RWPE1 (cell line): ENCODE measurements at regions not wholly inside any gene's neighbourhood (a gene's known extent, or its start where the extent isn't known, plus 50 kb on each side); places are given as distances from the start of the nearest gene placed in this dataset.

ENCODE experiments used
- CTCF ChIA-PET: fragments of 350-600 bp; sonication (Branson Sonifier 250); formaldehyde crosslinking; extraction: SDS; loops from one replicate; lab custom pipeline; 2021; lab: Yijun Ruan, JAX
- POLR2A ChIA-PET: fragments of 400-600 bp; formaldehyde crosslinking; extraction: SDS; loops from one replicate; lab custom pipeline; 2020; ENCODE audit warnings: antibody characterized with exemption; ENCODE audit not compliant: low non-redundant PET; lab: Yijun Ruan, JAX
- DNase-seq: peaks from one replicate; pipeline ENCODE4 v3.0.0; 2012; ENCODE audit warnings: low spot score
- H3K27ac ChIP-seq: fragments of 450-650 bp; 2 replicates; pipeline ENCODE4 v1.5.1; 2017
- CTCF ChIP-seq: fragments of 450-650 bp; conservative IDR thresholded peaks from 2 replicates; pipeline ENCODE4 v1.5.1; 2017; ENCODE audit warnings: low read depth, mild to moderate bottlenecking

- H3K27ac ChIP-seq: no peak overlapping the region
- no peak for TF ChIP-seq CTCF
- CTCF ChIA-PET: no interaction called here
- POLR2A ChIA-PET: no interaction called here
- DNase-seq: no peak
Observed at GRCh38 chr5:12284604-12285003, 380.4 kb upstream of the CTNND2 start.

GRCh38 chr5:12277504-12278192 lies 373.4 kb upstream of the CTNND2 start:
- no peak for DNase-seq
- CTCF ChIA-PET: no interaction called here
- no peak overlapping the region for H3K27ac ChIP-seq
- TF ChIP-seq CTCF: no peak
- POLR2A ChIA-PET: no interaction called here

GRCh38 chr5:12274236-12274635 lies 370.0 kb upstream of the CTNND2 start:
- no peak for TF ChIP-seq CTCF
- ChIA-PET CTCF (interaction anchor here (0.6 kb wide), 1 partner anchor 18 kb away, joined by 4 read pairs; no protein-coding TSS in a partner anchor), POLR2A (no interaction called here)
- H3K27ac ChIP-seq: no peak overlapping the region
- DNase-seq: no peak

GRCh38 chr5:12272389-12272788 lies 368.1 kb upstream of the CTNND2 start:
- DNase-seq: no peak
- no peak overlapping the region for H3K27ac ChIP-seq
- no peak for TF ChIP-seq CTCF
- ChIA-PET POLR2A (no interaction called here), CTCF (no interaction called here)

GRCh38 chr5:12270914-12271313 lies 366.7 kb upstream of the CTNND2 start:
- DNase-seq: no peak
- H3K27ac ChIP-seq: no peak overlapping the region
- ChIA-PET CTCF (no interaction called here), POLR2A (no interaction called here)
- TF ChIP-seq CTCF: no peak

GRCh38 chr5:12269164-12269563 lies 364.9 kb upstream of the CTNND2 start:
- ChIA-PET POLR2A (no interaction called here), CTCF (no interaction called here)
- no peak overlapping the region for H3K27ac ChIP-seq
- DNase-seq: no peak
- TF ChIP-seq CTCF: no peak

- no peak for DNase-seq
- no peak overlapping the region for H3K27ac ChIP-seq
- no peak for TF ChIP-seq CTCF
- ChIA-PET POLR2A (no interaction called here), CTCF (no interaction called here)
Observed at GRCh38 chr5:12258549-12258948, 354.3 kb upstream of the CTNND2 start.
